WERI-Rb-1 (cell line): ENCODE measurements at regions not wholly inside any gene's neighbourhood (a gene's known extent, or its start where the extent isn't known, plus 50 kb on each side); places are given as distances from the start of the nearest gene placed in this dataset.

Experiments used
- DNase-seq: peaks from one replicate; pipeline ENCODE4 v3.0.0-alpha.2; 2020
- H3K27ac ChIP-seq: fragments of 250-450 bp; sonication (Bioruptor Pico); 2 replicates; pipeline ENCODE4 v1.5.1; 2020; ENCODE audit warnings: mild to moderate bottlenecking, moderate library complexity
- H3K27me3 ChIP-seq: fragments of 250-450 bp; sonication (Bioruptor Pico); 2 replicates; pipeline ENCODE4 v1.5.1; 2021; ENCODE audit warnings: mild to moderate bottlenecking, low read depth, moderate library complexity; ENCODE audit not compliant: insufficient read depth, severe bottlenecking
- H3K36me3 ChIP-seq: fragments of 250-450 bp; sonication (Bioruptor Pico); 2 replicates; pipeline ENCODE4 v1.5.1; 2020; ENCODE audit warnings: mild to moderate bottlenecking, moderate library complexity
- H3K4me3 ChIP-seq: 2 replicates; pipeline ENCODE4 v1.5.1; 2011; ENCODE audit warnings: low read depth, mild to moderate bottlenecking, control low read depth, low read length
- H3K9me3 ChIP-seq: fragments of 250-450 bp; sonication (Bioruptor Pico); 2 replicates; pipeline ENCODE4 v1.5.1; 2021; ENCODE audit warnings: mild to moderate bottlenecking, moderate library complexity; ENCODE audit not compliant: severe bottlenecking
- TF ChIP-seq, protein P1 (sequence below): IDR thresholded peaks from 2 replicates; pipeline ENCODE4 v1.5.1; 2011; ENCODE audit warnings: low read depth, mild to moderate bottlenecking, control low read depth, inconsistent platforms, low read length

DNA sequence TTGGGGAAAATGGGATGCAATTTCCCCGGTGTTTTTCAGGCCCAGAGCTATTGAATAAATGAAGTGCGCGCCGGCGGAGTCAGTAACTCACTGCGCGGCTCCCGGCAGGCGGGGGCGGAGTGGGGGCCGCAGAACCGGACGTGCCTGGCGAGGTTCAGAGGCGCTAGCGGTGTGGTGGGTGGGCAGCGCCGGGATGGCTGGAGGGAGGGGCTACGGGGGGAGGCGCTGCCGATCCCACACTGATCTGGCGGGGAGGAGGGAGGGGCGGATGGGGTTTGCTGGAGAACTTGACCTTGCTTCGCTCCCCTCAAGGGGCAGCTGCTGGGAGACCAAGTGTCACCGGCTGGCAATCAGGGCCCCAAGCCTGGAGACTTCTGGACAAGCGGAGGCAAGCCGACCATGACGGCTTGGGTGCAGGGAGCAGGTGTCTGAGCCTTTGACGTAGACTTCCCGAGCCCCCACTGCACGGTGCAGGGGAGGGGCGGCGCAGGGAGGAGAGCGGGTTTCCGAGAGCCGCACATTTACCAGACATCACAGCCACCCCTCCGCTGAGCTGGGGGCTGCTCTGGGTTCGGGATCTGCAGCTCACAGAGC is 174.1 kb upstream of the RTL1 start:
- DNase-seq: no peak
- H3K4me3 ChIP-seq: no peak overlapping the region
- no peaks in the 10 kb centered on the region for H3K36me3 ChIP-seq
- H3K27me3 ChIP-seq: peaks cover 85% of the 10 kb centered on the region
- TF ChIP-seq, protein P1, sequence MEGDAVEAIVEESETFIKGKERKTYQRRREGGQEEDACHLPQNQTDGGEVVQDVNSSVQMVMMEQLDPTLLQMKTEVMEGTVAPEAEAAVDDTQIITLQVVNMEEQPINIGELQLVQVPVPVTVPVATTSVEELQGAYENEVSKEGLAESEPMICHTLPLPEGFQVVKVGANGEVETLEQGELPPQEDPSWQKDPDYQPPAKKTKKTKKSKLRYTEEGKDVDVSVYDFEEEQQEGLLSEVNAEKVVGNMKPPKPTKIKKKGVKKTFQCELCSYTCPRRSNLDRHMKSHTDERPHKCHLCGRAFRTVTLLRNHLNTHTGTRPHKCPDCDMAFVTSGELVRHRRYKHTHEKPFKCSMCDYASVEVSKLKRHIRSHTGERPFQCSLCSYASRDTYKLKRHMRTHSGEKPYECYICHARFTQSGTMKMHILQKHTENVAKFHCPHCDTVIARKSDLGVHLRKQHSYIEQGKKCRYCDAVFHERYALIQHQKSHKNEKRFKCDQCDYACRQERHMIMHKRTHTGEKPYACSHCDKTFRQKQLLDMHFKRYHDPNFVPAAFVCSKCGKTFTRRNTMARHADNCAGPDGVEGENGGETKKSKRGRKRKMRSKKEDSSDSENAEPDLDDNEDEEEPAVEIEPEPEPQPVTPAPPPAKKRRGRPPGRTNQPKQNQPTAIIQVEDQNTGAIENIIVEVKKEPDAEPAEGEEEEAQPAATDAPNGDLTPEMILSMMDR: no peak
- no peak overlapping the region for H3K27ac ChIP-seq
- no peaks in the 10 kb centered on the region for H3K9me3 ChIP-seq

DNA sequence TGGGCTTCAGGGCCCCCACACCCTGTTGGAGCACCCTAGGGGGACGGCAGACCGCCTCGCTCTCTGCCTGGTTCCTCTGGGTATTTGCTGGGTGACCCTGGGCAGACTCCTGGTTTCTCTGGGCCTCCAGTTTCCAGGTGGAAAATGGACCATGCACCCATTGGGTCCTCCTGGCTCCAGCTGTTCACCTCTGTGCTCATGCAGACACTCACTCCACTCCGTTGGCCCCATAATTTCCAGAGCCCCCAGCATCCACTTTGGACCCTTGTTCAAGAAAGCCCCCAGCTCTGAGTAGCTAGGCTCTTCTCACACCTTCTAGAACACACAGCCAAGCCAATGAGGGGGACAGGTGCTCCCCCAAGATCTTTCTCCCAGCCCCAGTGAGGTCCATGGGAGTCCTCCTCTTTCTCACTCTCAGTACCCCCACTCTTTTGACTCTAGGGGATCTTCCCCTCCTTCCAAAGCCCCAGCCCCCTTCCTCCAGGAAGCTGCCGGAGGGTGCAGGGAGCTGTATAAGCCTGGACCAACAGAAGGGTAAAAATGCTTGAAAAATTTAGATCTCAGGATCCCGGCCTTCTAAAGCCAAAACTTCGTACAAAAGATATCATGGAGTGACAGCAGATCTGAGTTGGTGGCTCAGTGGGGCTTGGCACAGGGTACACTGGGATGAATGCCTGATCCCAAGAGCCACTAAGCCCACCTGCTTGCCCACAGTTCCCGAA is 174.8 kb upstream of the RTL1 start:
- TF ChIP-seq, protein P1: no peak
- no peak overlapping the region for H3K4me3 ChIP-seq

DNA sequence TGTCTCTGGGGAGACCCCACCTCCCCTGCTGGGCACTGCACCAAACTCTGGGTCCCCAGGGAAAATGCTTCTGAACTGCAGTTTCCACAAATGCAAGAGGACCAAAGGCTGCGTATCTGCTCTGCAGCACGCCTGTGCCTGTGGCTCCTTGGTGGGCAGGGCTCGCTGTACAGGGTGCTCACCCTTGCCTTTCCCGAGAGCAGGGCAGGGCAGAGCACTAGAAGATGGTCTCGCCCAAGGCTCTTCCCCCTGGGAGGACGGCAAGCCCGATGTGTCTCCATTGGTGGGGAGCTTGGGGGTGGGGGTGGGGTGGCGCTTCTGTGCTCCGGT is 175.3 kb upstream of the RTL1 start:
- H3K4me3 ChIP-seq: no peak overlapping the region
- H3K27me3 ChIP-seq: peaks cover 84% of the 10 kb centered on the region
- H3K9me3 ChIP-seq: no peaks in the 10 kb centered on the region
- no peak overlapping the region for H3K27ac ChIP-seq
- TF ChIP-seq, protein P1: no peak
- DNase-seq: no peak
- no peaks in the 10 kb centered on the region for H3K36me3 ChIP-seq

More for the DNA sequence above, 174.8 kb upstream of the RTL1 start:
- no peak for DNase-seq
- no peaks in the 10 kb centered on the region for H3K9me3 ChIP-seq
- H3K27me3 ChIP-seq: peaks cover 84% of the 10 kb centered on the region
- no peak overlapping the region for H3K27ac ChIP-seq
- no peaks in the 10 kb centered on the region for H3K36me3 ChIP-seq

DNA sequence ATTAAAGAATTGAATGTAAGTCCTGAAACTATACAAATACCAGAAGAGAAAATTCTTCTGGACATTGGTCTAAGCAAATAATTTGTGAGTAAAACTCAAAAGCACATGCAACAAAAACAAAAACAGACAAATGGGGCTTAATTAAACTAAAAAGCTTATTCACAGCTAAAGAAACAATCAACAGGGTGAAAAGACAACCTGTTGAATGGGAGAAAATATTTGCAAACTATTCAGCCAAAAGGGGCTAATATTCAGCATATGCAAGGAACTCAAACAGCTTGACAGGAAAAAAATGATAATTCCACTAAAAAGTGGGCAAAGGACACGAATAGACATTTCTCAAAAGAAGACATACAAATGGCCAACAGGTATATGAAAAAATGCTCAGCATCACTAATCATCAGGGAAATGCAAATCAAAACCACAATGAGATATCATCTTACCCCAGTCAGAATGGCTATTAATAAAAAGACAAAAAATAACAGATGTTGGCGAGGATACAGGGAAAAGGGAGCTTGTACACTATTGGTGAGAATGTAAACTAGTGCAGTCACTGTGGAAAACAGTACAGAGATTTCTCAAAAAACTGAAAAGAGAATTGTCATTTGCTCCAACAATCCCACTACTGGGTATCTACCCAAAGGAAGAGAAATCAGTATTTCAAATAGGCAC is 177.5 kb upstream of the RTL1 start:
- no peak overlapping the region for H3K4me3 ChIP-seq
- H3K9me3 ChIP-seq: no peaks in the 10 kb centered on the region
- TF ChIP-seq, protein P1: no peak
- no peak for DNase-seq
- H3K27ac ChIP-seq: no peak overlapping the region
- H3K27me3 ChIP-seq: peaks cover 84% of the 10 kb centered on the region
- H3K36me3 ChIP-seq: no peaks in the 10 kb centered on the region

DNA sequence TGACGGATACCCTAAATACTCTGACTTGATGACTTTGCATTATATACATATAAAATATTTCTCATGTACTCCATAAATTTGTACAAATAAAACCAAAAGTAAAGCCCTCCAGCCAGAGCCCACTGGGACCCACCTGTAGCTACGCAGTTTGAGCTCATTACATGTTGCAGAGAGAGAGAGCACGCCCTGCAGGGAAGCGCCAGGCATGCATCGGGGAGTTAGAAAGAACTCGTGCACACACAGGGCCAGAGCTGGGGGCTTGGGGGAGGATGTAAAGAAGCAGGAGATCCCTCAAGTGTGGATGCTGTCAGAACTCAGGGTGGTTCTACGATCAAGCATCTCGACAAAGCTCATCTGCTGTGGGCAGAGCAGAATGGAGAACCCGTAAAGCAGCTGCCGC is 178.5 kb upstream of the RTL1 start:
- TF ChIP-seq, protein P1: no peak
- H3K27me3 ChIP-seq: peaks cover 84% of the 10 kb centered on the region
- H3K4me3 ChIP-seq: no peak overlapping the region
- H3K27ac ChIP-seq: no peak overlapping the region
- DNase-seq: no peak
- no peaks in the 10 kb centered on the region for H3K9me3 ChIP-seq
- H3K36me3 ChIP-seq: no peaks in the 10 kb centered on the region
